GM12878 (cell line): ENCODE measurements at regions not wholly inside any gene's neighbourhood (a gene's known extent, or its start where the extent isn't known, plus 50 kb on each side); places are given as distances from the start of the nearest gene placed in this dataset.

Source experiments
- ATAC-seq: fragments of 200-7000 bp; cut with Tn5 transposase; 3 replicates; pipeline ENCODE4 v1.9.1; 2020; ENCODE audit warnings: mild to moderate bottlenecking, moderate library complexity
- BruUV-seq: library from RNA; stranded (reverse); fragments of 400-500 nt; replicated peaks from 2 replicates; lab custom pipeline; 2021; lab: Mats Ljungman, UMichigan
- CTCF ChIA-PET: fragments of 300-600 bp; sonication (Branson Sonifier 250); formaldehyde crosslinking; extraction: SDS; loops from one replicate; lab custom pipeline; 2021; ENCODE audit warnings: inconsistent platforms; lab: Yijun Ruan, JAX
- POLR2A ChIA-PET: fragments of 350-600 bp; formaldehyde crosslinking; extraction: SDS; loops from one replicate; lab custom pipeline; 2021; ENCODE audit warnings: inconsistent platforms; lab: Charles Lee
- RAD21 ChIA-PET: fragments of 300-600 bp; sonication (Branson Sonifier 250); formaldehyde crosslinking; loops from one replicate; lab custom pipeline; 2023; ENCODE audit warnings: antibody characterized with exemption; ENCODE audit not compliant: unreplicated experiment; lab: Charles Lee
- SMC1A ChIA-PET: fragments of 300-600 bp; sonication (Branson Sonifier 250); formaldehyde crosslinking; loops from one replicate; lab custom pipeline; 2023; ENCODE audit not compliant: unreplicated experiment, uncharacterized antibody; lab: Charles Lee
- DNase-seq: peaks from one replicate; pipeline ENCODE4 v3.0.0-alpha.2; 2011; ENCODE audit warnings: low read depth, low spot score
- FAIRE-seq: peaks from 3 replicates; lab custom pipeline; 2011; peaks lifted over from hg19 to GRCh38; lab: Jason Lieb, UNC
- H2AFZ ChIP-seq: 2 replicates; pipeline ENCODE4 v1.6.0; 2011; ENCODE audit warnings: low read depth, low read length, control low read depth; ENCODE audit not compliant: control insufficient read depth
- H3K27ac ChIP-seq: 2 replicates; pipeline ENCODE4 v1.5.1; 2011; ENCODE audit warnings: control low read depth; ENCODE audit not compliant: control insufficient read depth, insufficient read depth
- H3K27me3 ChIP-seq, 2 experiments: replicated peaks in 1 of 2; 2 replicates each; pipeline versions ENCODE4 v1.6.0 to v1.6.1; 2011; ENCODE audit warnings: low read length in 1 of 2; ENCODE audit not compliant: control insufficient read depth in 2 of 2, insufficient read depth in 2 of 2
- H3K36me3 ChIP-seq, 2 experiments: 2 replicates each; pipeline ENCODE4 v1.5.1; 2011; ENCODE audit warnings: low read length in 1 of 2; ENCODE audit not compliant: control insufficient read depth in 2 of 2, insufficient read depth in 2 of 2
- H3K4me1 ChIP-seq: 2 replicates; pipeline ENCODE4 v1.6.1; 2011; ENCODE audit warnings: mild to moderate bottlenecking, low read length, moderate library complexity, mixed read lengths; ENCODE audit not compliant: control insufficient read depth, insufficient read depth
- H3K4me2 ChIP-seq: 2 replicates; pipeline ENCODE4 v1.6.0; 2011; ENCODE audit warnings: control low read depth; ENCODE audit not compliant: control insufficient read depth, insufficient read depth
- H3K4me3 ChIP-seq: fragments of 200-600 bp; sonication (generic); 2 replicates; pipeline ENCODE4 v1.5.1; 2016
- H3K79me2 ChIP-seq: 2 replicates; pipeline ENCODE4 v1.6.0; 2011; ENCODE audit warnings: low read length; ENCODE audit not compliant: control insufficient read depth, insufficient read depth
- H3K9ac ChIP-seq: 2 replicates; pipeline ENCODE4 v1.8.0; 2011; ENCODE audit warnings: low read length, control low read depth, mixed read lengths; ENCODE audit not compliant: control insufficient read depth, insufficient read depth
- H3K9me3 ChIP-seq: replicated peaks from 3 replicates; pipeline ENCODE4 v1.5.1; 2011; ENCODE audit warnings: mild to moderate bottlenecking, low read length; ENCODE audit not compliant: control insufficient read depth, insufficient read depth
- H4K20me1 ChIP-seq: 2 replicates; pipeline ENCODE4 v1.6.0; 2011; ENCODE audit not compliant: control insufficient read depth, insufficient read depth
- ASH2L ChIP-seq: fragments of 300-600, 200-600 bp; sonication (generic); IDR thresholded peaks from 2 replicates; pipeline ENCODE4 v1.6.1; 2017; ENCODE audit warnings: low read depth, mild to moderate bottlenecking, borderline replicate concordance
- BACH1 ChIP-seq: fragments of 450-650 bp; IDR thresholded peaks from 2 replicates; pipeline ENCODE4 v1.6.1; 2017; ENCODE audit warnings: mild to moderate bottlenecking, borderline replicate concordance
- BCL11A ChIP-seq: IDR thresholded peaks from 2 replicates; pipeline ENCODE4 v1.6.1; 2011; ENCODE audit warnings: low read depth, low read length
- CREB1 ChIP-seq: IDR thresholded peaks from 2 replicates; pipeline ENCODE4 v1.6.1; 2012; ENCODE audit warnings: low read depth, mild to moderate bottlenecking, inconsistent platforms
- FOXM1 ChIP-seq: IDR thresholded peaks from 2 replicates; pipeline ENCODE4 v1.6.1; 2012; ENCODE audit warnings: low read depth, mild to moderate bottlenecking, inconsistent platforms, low read length, moderate library complexity
- HDGF ChIP-seq: fragments of 450-650 bp; IDR thresholded peaks from 2 replicates; pipeline ENCODE4 v1.6.1; 2016; ENCODE audit warnings: antibody characterized with exemption
- JUND ChIP-seq: IDR thresholded peaks from 2 replicates; pipeline ENCODE4 v1.6.1; 2012; ENCODE audit warnings: low read depth, mild to moderate bottlenecking, low read length, improper control_type of control experiment, moderate library complexity
- LARP7 ChIP-seq: fragments of 450-650 bp; IDR thresholded peaks from 2 replicates; pipeline ENCODE4 v1.6.1; 2017; ENCODE audit warnings: mild to moderate bottlenecking
- MLLT1 ChIP-seq: fragments of 450-650 bp; IDR thresholded peaks from 2 replicates; pipeline ENCODE4 v1.6.1; 2016; ENCODE audit warnings: mild to moderate bottlenecking
- RAD21 ChIP-seq: IDR thresholded peaks from 2 replicates; pipeline ENCODE4 v1.6.1; 2011; ENCODE audit warnings: mild to moderate bottlenecking, low read depth, low read length, moderate library complexity; ENCODE audit not compliant: insufficient read depth
- RCOR1 ChIP-seq: conservative IDR thresholded peaks from 2 replicates; pipeline ENCODE4 v1.6.1; 2012; ENCODE audit warnings: low read depth, low read length, improper control_type of control experiment
- TARDBP ChIP-seq: IDR thresholded peaks from 2 replicates; pipeline ENCODE4 v1.6.1; 2016; ENCODE audit warnings: borderline replicate concordance
- ZNF207 ChIP-seq: fragments of 450-650 bp; IDR thresholded peaks from 2 replicates; pipeline ENCODE4 v1.6.1; 2014; ENCODE audit warnings: antibody characterized with exemption, mild to moderate bottlenecking, borderline replicate concordance
- in situ Hi-C: fragments of 300-500 bp; cut with MboI; formaldehyde crosslinking; loops from 9 replicates; pipeline ENCODE4 v1.14.3; 2018; ENCODE audit warnings: mixed read lengths
- intact Hi-C: fragments of 100-400 bp; cut with micrococcal nuclease; formaldehyde crosslinking; loops from one replicate; pipeline ENCODE4 v1.14.2; 2022; ENCODE audit not compliant: unreplicated experiment

GRCh38 chr20:8990770-8991169, 78.1 kb upstream of the PLCB4 start:
- CTCF ChIA-PET, result no interaction called here
- Histone ChIP-seq H3K4me2 (no peak overlapping the region), H4K20me1 (no peaks in the 10 kb centered on the region), H3K36me3 (no peaks in the 10 kb centered on the region), H3K79me2 (no peaks in the 10 kb centered on the region), H3K27ac (no peak overlapping the region), H3K4me3 (no peak overlapping the region), H3K4me1 (no peaks in the 10 kb centered on the region), H3K9me3 (no peaks in the 10 kb centered on the region), H3K9ac (no peak overlapping the region), H3K27me3 (no peaks in the 10 kb centered on the region), H2AFZ (no peak overlapping the region)
- intact Hi-C loops, result no loop called here
- POLR2A ChIA-PET, result no interaction called here
- RAD21 ChIA-PET, result no interaction called here
- FAIRE-seq (no peak), ATAC-seq (no peak), DNase-seq (no peak)
- SMC1A ChIA-PET, result no interaction called here
- in situ Hi-C loops, result no loop called here
- TF ChIP-seq BACH1, result no peak
- no peak for TF ChIP-seq FOXM1
- no peak for TF ChIP-seq TARDBP
- TF ChIP-seq BCL11A, result no peak
- no peak for TF ChIP-seq HDGF
- no peak for TF ChIP-seq JUND
- no peak for TF ChIP-seq ZNF207
- TF ChIP-seq CREB1, result no peak
- no peak for TF ChIP-seq MLLT1
- TF ChIP-seq ASH2L, result no peak
- no peak for TF ChIP-seq RCOR1
- no peak for TF ChIP-seq RAD21
- no peak for TF ChIP-seq LARP7
- no TSS peak for BruUV-seq
